Vagina (tissue), 2 donors: ENCODE measurements at regions not wholly inside any gene's neighbourhood (a gene's known extent, or its start where the extent isn't known, plus 50 kb on each side); places are given as distances from the start of the nearest gene placed in this dataset.
"Not testable (repeated sequence)": the region's sequence is repeated elsewhere in the genome, so short reads cannot be mapped to it uniquely, and the experiment has no call there.

Experiments
- DNase-seq, 2 donors: peaks; one replicate each; pipeline ENCODE4 v3.0.0-alpha.2; 2017; ENCODE audit errors: extremely low spot score in 2 of 2
- H3K27ac ChIP-seq: fragments of 200-600 bp; sonication (generic); one replicate; pipeline ENCODE4 v1.5.1; 2019
- H3K27me3 ChIP-seq: fragments of 200-600 bp; sonication (generic); one replicate; pipeline ENCODE4 v1.5.1; 2019
- H3K36me3 ChIP-seq, 2 donors: fragments of 200-600 bp; sonication (generic); one replicate each; pipeline ENCODE4 v1.5.1; 2017 to 2019
- H3K4me1 ChIP-seq: fragments of 200-600 bp; sonication (generic); one replicate; pipeline ENCODE4 v1.5.1; 2019
- H3K4me3 ChIP-seq, 2 donors: fragments of 200-600 bp; sonication (generic); 1 replicate in 1 of 2; 2 replicates in 1 of 2; pipeline ENCODE4 v1.5.1; 2016 to 2019
- H3K9me3 ChIP-seq: fragments of 200-600 bp; sonication (generic); one replicate; pipeline ENCODE4 v1.5.1; 2019
- CTCF ChIP-seq, 3 experiments: fragments of 450-650 bp in 2 of 3; fragments of 200-600 bp in 1 of 3; sonication (generic) in 1 of 3; IDR thresholded peaks; one replicate each; pipeline ENCODE4 v1.5.1; 2017 to 2019; ENCODE audit warnings: antibody characterized with exemption in 3 of 3, mild to moderate bottlenecking in 2 of 3, moderate library complexity in 2 of 3
- POLR2A ChIP-seq, 2 donors: fragments of 450-650 bp; IDR thresholded peaks; one replicate each; pipeline ENCODE4 v1.6.1; 2017; ENCODE audit warnings: antibody characterized with exemption in 2 of 2, mild to moderate bottlenecking in 2 of 2, moderate library complexity in 2 of 2
- POLR2AphosphoS5 ChIP-seq, 2 donors: sonication (generic); formaldehyde crosslinking; IDR thresholded peaks; one replicate each; pipeline ENCODE4 v1.9.0; 2017; ENCODE audit warnings: antibody characterized with exemption in 2 of 2, mild to moderate bottlenecking in 2 of 2, low read depth in 1 of 2; ENCODE audit not compliant: insufficient read depth in 1 of 2
- intact Hi-C: fragments of 100-400 bp; cut with DNase I; formaldehyde crosslinking; loops from one replicate; pipeline ENCODE4 v1.15.1; 2023

- Histone ChIP-seq H3K36me3 (no peaks in the 10 kb centered on the region), H3K9me3 (no peaks in the 10 kb centered on the region), H3K4me1 (no peaks in the 10 kb centered on the region), H3K27ac (no peak overlapping the region), H3K4me3 (no peak overlapping the region), H3K27me3 (no peaks in the 10 kb centered on the region)
- TF ChIP-seq CTCF (IDR thresholded peaks at IDR 0.05) (no peak), POLR2A (IDR thresholded peaks at IDR 0.05) (no peak), POLR2AphosphoS5 (IDR thresholded peaks at IDR 0.05; ENCODE audit: insufficient read depth in 1 of 2, low read depth in 1 of 2) (no peak)
- no peak for DNase-seq
- intact Hi-C loops: no loop called here
These were observed 308.2 kb upstream of the HTR1E start for GRCh38 chr6:86629123-86629522.

DNA sequence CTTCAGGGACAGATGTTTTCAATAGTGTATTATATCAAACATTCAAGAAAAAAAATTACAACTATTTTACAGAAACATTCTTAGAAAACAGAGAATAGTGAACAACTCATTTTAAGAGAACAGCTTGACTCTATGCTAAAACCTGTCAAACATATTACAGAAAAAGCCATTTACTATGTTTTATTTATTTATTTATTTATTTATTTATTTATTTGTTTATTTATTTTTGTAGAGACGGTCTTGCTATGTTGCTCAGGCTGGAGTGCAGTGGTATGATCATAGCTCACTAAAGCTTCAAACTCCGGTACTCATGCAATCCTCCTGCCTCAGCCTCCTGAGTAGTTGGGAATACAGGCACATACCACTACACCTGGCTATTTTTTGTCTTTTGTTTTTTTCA lies 317.9 kb upstream of the HTR1E start:
- intact Hi-C loops: no loop called here
- H3K27ac ChIP-seq: no peak overlapping the region
- no peak for DNase-seq
- no peaks in the 10 kb centered on the region for H3K36me3 ChIP-seq
- TF ChIP-seq POLR2A (IDR thresholded peaks at IDR 0.05): no peak
- TF ChIP-seq POLR2AphosphoS5 (IDR thresholded peaks at IDR 0.05; ENCODE audit: insufficient read depth in 1 of 2, low read depth in 1 of 2): no peak
- TF ChIP-seq CTCF (IDR thresholded peaks at IDR 0.05): no peak
- H3K4me3 ChIP-seq: no peak overlapping the region
- H3K27me3 ChIP-seq: no peaks in the 10 kb centered on the region
- no peaks in the 10 kb centered on the region for H3K4me1 ChIP-seq
- H3K9me3 ChIP-seq: no peaks in the 10 kb centered on the region

DNA sequence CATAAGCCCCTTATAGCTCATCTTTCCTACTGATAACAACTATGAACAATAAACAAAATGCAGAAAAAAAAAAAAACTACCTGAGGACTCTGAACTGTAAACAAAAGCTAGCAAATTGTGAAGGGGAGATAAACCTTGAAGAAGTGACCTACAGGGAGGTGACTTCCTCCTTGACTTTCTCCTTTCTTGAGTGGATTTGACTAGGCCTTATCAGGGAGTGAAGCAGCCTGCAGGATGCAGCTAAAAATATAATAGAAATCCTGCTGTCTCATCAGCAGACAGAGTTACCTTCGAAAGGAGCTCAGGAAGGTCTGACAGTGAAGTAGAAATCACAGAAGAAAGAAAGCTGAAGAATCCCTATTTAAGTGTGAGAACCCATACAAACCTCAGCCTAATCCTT lies 322.0 kb upstream of the HTR1E start:
- H3K9me3 ChIP-seq: no peaks in the 10 kb centered on the region
- no peak overlapping the region for H3K4me3 ChIP-seq
- TF ChIP-seq POLR2AphosphoS5 (IDR thresholded peaks at IDR 0.05; ENCODE audit: insufficient read depth in 1 of 2, low read depth in 1 of 2): no peak
- TF ChIP-seq CTCF (IDR thresholded peaks at IDR 0.05): no peak
- no peak for TF ChIP-seq POLR2A (IDR thresholded peaks at IDR 0.05)
- H3K4me1 ChIP-seq: no peaks in the 10 kb centered on the region
- no peaks in the 10 kb centered on the region for H3K36me3 ChIP-seq
- H3K27me3 ChIP-seq: no peaks in the 10 kb centered on the region
- no peak overlapping the region for H3K27ac ChIP-seq
- intact Hi-C loops: no loop called here
- no peak for DNase-seq

DNA sequence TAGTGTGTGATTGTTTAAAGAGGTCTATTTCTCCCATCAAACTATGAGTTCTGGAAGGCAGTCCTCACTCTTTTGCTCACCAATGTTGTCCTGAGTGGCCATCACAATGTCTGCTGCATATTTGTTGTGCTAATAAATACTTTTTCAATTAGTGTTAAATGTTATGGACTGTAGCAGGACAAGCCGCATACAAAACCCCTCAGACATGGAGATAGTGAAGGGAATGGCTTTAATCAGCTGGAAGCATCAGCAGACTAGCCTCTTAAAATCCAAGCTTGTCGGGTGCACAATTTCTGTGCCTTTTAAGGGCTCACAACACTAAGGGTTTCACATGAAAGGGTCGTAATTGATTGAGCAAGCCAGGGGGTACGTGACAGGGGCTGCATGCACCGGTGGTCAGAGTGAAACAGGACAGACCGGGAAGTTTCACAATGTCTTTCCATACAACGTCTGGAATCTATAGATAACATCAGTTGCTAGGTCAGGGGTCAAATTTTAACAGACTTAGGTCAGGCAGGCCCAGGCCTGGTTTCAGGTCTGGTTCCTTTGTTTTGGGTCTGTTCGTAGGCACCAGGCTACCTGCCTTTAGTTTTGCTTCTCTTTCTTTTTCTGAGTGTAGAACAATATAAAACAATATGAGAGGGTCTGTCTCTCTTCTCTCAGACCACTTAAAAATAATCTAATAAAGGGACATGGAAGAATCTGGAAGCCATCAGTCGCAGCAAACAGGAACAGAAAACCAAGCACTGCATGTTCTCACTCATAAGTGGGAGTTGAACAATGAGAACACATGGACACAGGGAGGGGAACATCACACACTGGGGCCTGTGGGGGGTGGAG lies 327.6 kb upstream of the HTR1E start:
- no peaks in the 10 kb centered on the region for H3K27me3 ChIP-seq
- H3K9me3 ChIP-seq: no peaks in the 10 kb centered on the region
- intact Hi-C loops: no loop called here
- TF ChIP-seq POLR2AphosphoS5 (IDR thresholded peaks at IDR 0.05; ENCODE audit: insufficient read depth in 1 of 2, low read depth in 1 of 2) (no peak), CTCF (IDR thresholded peaks at IDR 0.05) (no peak), POLR2A (IDR thresholded peaks at IDR 0.05) (no peak)
- DNase-seq: no peak
- no peak overlapping the region for H3K27ac ChIP-seq
- no peaks in the 10 kb centered on the region for H3K36me3 ChIP-seq
- no peak overlapping the region for H3K4me3 ChIP-seq
- H3K4me1 ChIP-seq: no peaks in the 10 kb centered on the region

DNA sequence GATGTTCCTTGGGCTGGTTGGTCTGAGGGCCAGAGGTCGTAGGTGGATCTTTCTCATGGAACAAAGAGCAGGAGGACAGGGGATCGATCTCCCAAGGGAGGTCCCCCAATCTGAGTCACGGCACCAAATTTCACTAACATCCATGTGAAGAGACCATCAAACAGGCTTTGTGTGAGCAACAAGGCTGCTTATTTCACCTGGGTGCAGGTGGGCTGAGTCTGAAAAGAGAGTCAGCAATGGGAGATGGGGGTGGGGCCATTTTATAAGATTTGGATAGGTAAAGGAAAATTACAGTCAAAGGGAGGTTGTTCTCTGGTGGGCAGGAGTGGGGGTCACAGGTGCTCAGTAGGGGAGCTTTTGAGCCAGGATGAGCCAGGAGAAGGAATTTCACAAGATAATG lies 334.0 kb upstream of the HTR1E start:
- H3K27me3 ChIP-seq, H3K4me3 ChIP-seq, H3K27ac ChIP-seq, DNase-seq, H3K36me3 ChIP-seq, intact Hi-C loops, H3K4me1 ChIP-seq, H3K9me3 ChIP-seq: not testable (repeated sequence)

GRCh38 chr6:86602093-86602492 lies 335.2 kb upstream of the HTR1E start:
- intact Hi-C loops, H3K4me3 ChIP-seq, DNase-seq, H3K36me3 ChIP-seq, H3K27me3 ChIP-seq, H3K4me1 ChIP-seq, H3K27ac ChIP-seq, H3K9me3 ChIP-seq: not testable (repeated sequence)

GRCh38 chr6:86598969-86599368 lies 338.4 kb upstream of the HTR1E start:
- H3K9me3 ChIP-seq, H3K4me1 ChIP-seq, H3K4me3 ChIP-seq, DNase-seq, intact Hi-C loops, H3K27me3 ChIP-seq, H3K27ac ChIP-seq, H3K36me3 ChIP-seq: not testable (repeated sequence)
